ENCODE measurements at regions not wholly inside any gene's neighbourhood (a gene's known extent, or its start where the extent isn't known, plus 50 kb on each side); places are given as distances from the start of the nearest gene placed in this dataset.
A peak's percentile ranks its signal among the peaks of the same experiment; 100 is the strongest.

- TF ChIP-seq ZNF639 (CRISPR knock-in tag; conservative IDR thresholded peaks at IDR 0.05 in 1 of 2, IDR thresholded peaks at IDR 0.05 in 1 of 2): peak in 1 of 2 experiments; percentile 75; a peak in 2 of 4 replicates
- no peak for TF ChIP-seq ZNF444 (CRISPR knock-in tag; IDR thresholded peaks at IDR 0.05)
- no peak for TF ChIP-seq POU5F1 (IDR thresholded peaks at IDR 0.05; ENCODE audit: borderline replicate concordance, low read depth, low read length, partially characterized antibody)
- no peak for TF ChIP-seq KLF13 (tag; IDR thresholded peaks at IDR 0.05; ENCODE audit: borderline replicate concordance, low read depth)
- no peak for TF ChIP-seq BACH1 (tag; IDR thresholded peaks at IDR 0.05)
- no peak for TF ChIP-seq ASH1L (IDR thresholded peaks at IDR 0.05; ENCODE audit: borderline replicate concordance, low read depth, partially characterized antibody)
- no peak for TF ChIP-seq ETV1 (tag; conservative IDR thresholded peaks at IDR 0.05; ENCODE audit: low read depth)
- no peak for TF ChIP-seq SMAD3 (CRISPR knock-in tag; conservative IDR thresholded peaks at IDR 0.05)
- TF ChIP-seq RNF2 (IDR thresholded peaks at IDR 0.05): peak; percentile 49; the same call in 1 of the 2 replicates
- no peak for TF ChIP-seq SRSF3 (IDR thresholded peaks at IDR 0.05; ENCODE audit: insufficient read depth, low read length)
- TF ChIP-seq STAT5B (CRISPR knock-in tag; IDR thresholded peaks at IDR 0.05): no peak
- TF ChIP-seq FOSL1 (tag; conservative IDR thresholded peaks at IDR 0.05): peak; percentile 93
- TF ChIP-seq ILK (tag; IDR thresholded peaks at IDR 0.05; ENCODE audit: borderline replicate concordance, low read depth): no peak
- TF ChIP-seq KDM2B (CRISPR knock-in tag; IDR thresholded peaks at IDR 0.05): no peak
- TF ChIP-seq HDAC2 (IDR thresholded peaks at IDR 0.05): peak; percentile 86; the same call in 1 of the 2 replicates
- 0 out of 2 replicates have a peak, but pooled peaks have one; percentile 29 for TF ChIP-seq CXXC5 (CRISPR knock-in tag; IDR thresholded peaks at IDR 0.05)
- no peak for TF ChIP-seq NR0B1 (IDR thresholded peaks at IDR 0.05; ENCODE audit: partially characterized antibody)
- TF ChIP-seq IFI16 (CRISPR knock-in tag; IDR thresholded peaks at IDR 0.05): no peak
- no peak for TF ChIP-seq RBM25 (IDR thresholded peaks at IDR 0.05; ENCODE audit: low read depth, low read length, severe bottlenecking)
- no peak for TF ChIP-seq UBTF (IDR thresholded peaks at IDR 0.05; ENCODE audit: borderline replicate concordance in 1 of 2, low read depth in 2 of 2, low read length in 2 of 2)
- TF ChIP-seq ZNF224 (CRISPR knock-in tag; IDR thresholded peaks at IDR 0.05): no peak
- no peak for TF ChIP-seq ZNF644 (tag; IDR thresholded peaks at IDR 0.05; ENCODE audit: low read depth)
- TF ChIP-seq ZNF124 (CRISPR knock-in tag; IDR thresholded peaks at IDR 0.05): no peak
- TF ChIP-seq ZNF436 (CRISPR knock-in tag; IDR thresholded peaks at IDR 0.05): no peak
Observed at GRCh38 chr7:66869660-66870450, 51.2 kb upstream of the TMEM248 start (continued).

Measured in K562 (cell line).